HG03460 (cell line): ENCODE measurements at regions not wholly inside any gene's neighbourhood (a gene's known extent, or its start where the extent isn't known, plus 50 kb on each side); places are given as distances from the start of the nearest gene placed in this dataset.
"Not testable (repeated sequence)": the region's sequence is repeated elsewhere in the genome, so short reads cannot be mapped to it uniquely, and the experiment has no call there.

Experiments
- ATAC-seq: cut with Tn5 transposase; IDR thresholded peaks from one replicate; pipeline ENCODE4 v1.9.1; 2021; ENCODE audit not compliant: unreplicated experiment

GRCh38 chr4:167908816-167909215 is 183.5 kb upstream of the ANXA10 start:
- no peak for ATAC-seq

DNA sequence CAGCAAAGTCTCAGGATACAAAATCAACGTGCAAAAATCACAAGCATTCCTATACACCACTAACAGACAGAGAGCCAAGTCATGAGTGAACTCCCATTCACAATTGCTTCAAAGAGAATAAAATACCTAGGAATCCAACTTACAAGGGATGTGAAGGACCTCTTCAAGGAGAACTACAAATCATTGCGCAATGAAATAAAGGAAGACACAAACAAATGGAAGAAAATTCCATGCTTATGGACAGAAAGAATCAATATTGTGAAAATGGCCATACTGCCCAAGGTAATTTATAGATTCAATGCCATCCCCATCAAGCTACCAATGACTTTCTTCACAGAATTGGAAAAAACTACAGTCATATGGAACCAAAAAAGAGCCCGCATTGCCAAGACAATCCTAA is 179.8 kb upstream of the ANXA10 start:
- ATAC-seq: not testable (repeated sequence)

DNA sequence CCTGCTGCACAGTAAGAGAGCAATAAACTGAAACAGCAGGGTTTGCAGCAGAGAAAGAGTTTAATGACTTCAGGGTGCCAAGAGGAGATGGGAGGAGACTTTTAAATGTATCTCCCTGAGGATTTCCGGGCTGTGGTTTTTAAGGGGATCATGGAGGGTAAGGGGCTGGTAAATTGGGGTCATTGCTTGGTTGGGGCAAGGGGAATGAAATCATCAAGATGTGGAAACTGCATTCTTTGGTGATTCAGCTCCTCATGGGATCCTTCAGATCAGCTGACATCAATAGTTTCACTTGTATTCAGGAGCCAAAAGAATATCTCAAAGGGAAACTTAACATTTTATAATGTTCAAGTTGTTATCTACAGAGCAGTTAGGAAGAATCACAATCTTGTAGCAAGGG is 174.3 kb upstream of the ANXA10 start:
- ATAC-seq: no peak

DNA sequence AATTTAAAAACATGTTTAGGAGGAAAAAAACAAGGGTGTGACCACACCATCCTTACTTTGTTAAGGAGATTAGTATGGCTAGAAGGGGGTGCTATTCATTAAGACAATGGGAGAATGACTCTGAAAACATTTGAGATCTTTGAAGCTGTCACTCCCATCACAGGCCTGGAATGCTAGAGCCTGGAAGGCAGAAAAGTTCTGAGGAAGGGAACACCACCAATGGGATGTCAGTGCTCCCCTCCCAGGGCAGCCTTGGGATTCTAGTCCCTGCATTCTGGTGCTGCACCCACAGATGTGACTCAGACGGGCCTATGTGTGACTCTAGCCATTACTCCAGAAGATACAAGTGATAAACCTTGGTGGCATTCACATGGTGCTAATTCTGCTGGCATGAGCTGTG is 162.2 kb upstream of the ANXA10 start:
- no peak for ATAC-seq

GRCh38 chr4:167934216-167934615 is 158.1 kb upstream of the ANXA10 start:
- no peak for ATAC-seq

DNA sequence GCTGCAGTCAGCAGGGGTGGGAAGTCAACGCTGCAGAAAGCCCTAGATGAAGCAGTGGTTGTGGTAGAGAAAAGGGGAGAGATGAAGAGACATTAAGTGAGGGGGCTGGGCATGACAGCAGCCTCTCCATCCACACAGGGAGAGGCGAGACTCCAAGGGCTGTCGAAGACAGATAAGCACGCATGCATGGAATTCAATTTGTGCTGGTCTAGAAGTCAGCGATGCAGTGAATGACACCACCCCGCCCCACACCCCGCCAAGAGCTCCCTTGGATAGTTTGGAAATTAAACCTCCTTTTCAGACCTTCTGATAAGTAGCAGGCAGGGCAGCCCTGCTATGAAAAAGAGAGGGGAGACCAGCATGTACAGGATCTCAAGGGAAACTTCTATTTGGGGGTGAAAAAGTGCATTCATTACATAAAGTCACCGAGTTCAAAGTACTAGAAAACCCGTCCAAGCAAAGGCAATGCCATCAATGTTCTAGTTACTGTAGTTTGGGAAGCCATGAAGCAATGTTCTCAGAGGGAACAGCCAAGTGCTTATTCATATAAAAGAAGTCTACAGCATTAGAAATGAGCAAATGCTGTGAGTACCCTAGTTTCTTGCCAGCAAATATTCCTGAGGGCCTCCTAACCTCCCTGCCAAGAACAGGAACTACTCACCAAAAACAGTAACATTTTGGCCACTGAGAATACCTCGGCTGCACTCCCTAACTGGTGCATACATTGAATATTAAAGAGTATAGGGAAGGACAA is 152.3 kb upstream of the ANXA10 start:
- ATAC-seq: no peak

DNA sequence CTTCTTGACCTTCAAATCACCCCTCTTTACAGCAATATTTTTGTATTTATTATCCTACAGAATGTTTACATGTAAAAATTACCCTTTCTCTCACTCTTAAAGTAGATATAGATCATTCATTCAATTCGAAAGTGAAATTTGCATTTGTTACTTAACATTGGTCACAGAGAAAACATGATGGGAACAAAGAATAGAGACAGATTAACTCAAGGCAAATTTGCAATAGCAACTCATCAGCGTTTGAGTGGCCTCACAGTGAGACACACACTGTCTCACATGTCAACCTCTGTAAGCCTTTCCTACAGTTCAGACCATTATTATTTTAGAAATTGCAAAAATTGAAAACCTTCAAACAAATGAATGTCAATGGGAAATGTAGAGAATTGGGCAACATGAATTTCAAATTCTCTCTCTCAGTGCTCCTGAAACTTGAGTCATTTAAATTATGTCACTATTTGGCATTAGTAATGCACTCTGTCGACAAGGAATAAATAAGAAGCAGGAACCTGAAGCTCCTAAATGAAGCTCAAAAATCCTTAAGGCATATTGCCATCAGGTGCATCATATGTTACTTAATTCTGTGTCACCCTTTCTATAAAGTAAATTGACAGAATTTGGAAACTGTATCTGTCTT is 148.3 kb upstream of the ANXA10 start:
- ATAC-seq: no peak

GRCh38 chr4:167944721-167945120 is 147.6 kb upstream of the ANXA10 start:
- ATAC-seq: no peak

GRCh38 chr4:167955006-167955405 is 137.3 kb upstream of the ANXA10 start:
- no peak for ATAC-seq

DNA sequence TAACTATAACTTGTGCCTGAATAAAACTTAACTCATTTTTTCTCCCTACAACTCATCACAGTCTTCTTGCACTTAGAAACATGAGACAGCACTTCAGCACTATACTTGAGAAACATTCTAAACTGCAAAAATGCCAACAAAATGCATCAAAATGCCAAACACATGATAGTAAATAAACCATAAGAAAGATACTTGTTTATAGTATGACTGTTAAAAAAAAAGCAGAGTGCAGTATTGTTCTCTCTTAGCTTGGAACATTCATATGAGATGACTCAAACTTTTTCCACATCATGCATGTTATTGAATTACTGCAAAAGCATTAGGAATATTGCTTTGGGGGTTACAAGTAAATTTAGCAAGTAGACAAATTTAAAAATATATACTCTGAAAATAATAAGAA is 135.7 kb upstream of the ANXA10 start:
- ATAC-seq: no peak

GRCh38 chr4:167964766-167965373 is 127.5 kb upstream of the ANXA10 start:
- ATAC-seq: no peak

- no peak for ATAC-seq
These were observed 126.2 kb upstream of the ANXA10 start for GRCh38 chr4:167966143-167966542.

DNA sequence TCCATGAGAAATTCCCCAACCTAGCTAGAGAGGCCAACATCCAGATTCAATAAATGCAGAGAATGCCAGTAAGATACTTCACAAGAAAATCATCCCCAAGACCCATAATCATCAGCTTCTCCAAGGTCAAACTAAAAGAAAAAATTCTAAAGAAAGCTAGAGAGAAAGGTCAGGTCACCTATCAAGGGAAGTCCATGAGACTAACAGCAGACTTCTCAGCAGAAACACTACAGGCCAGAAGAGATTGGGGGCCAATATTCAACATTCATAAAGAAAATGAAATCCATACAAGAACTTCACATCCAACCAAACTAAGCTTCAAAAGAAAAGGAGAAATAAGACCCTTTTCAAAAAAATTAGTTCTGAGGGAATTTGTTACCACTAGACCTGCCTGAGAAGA is 118.8 kb upstream of the ANXA10 start:
- ATAC-seq: no peak

- no peak for ATAC-seq
These were observed 106.8 kb upstream of the ANXA10 start for GRCh38 chr4:167985565-167985964.

DNA sequence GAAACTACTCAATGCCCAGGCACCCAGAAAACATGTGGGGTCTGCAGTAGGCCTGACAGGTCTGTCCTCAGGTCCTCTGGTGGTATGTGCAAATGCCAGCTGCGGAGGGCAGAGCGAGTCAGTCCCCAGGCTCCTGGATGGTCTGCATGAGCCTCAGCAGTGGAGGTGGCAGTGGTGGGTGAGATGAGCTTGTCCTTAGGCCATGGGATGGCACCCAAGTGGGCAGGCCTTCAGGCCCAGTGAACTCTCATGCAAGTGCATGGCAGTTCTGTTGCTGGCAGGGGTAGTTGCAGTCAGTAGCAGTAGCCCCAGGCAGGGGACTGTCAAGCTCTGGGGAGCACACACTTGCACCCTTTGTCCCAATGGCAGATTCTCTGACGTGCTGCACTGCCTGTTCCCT is 106.3 kb upstream of the ANXA10 start:
- ATAC-seq: no peak

GRCh38 chr4:167987285-167987684 is 105.1 kb upstream of the ANXA10 start:
- no peak for ATAC-seq

GRCh38 chr4:167989815-167990214 is 102.5 kb upstream of the ANXA10 start:
- no peak for ATAC-seq

- ATAC-seq: not testable (repeated sequence)
These were observed 84.2 kb upstream of the ANXA10 start for GRCh38 chr4:168008112-168008511.

DNA sequence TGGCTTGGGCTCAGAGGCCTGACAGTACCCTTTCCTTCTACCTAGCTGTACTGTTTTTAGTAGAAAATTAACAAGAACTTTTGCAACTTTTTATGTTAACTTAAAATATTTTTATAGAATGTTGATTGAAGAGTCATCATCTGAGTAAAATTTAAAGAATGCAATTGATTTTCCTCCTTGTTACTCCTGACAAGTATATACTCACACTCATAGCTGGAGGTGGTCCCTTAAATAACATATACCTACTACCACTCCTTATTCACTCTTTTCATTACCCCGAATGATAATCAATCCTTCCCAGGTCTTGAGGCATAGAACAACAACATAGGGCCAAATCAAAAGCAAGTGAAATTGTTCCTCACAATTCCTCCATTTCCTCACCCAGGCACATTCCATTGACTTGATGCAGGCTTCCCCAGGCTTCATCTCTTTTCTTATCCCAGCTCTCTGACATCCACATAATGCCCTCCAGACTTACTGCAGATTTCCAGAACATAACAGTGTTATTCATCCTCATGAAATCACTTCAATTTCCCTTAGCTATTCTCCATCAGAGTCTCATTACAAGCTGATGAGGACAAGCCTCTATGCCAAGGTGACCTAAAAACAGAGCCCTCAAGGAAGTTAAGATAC is 73.2 kb upstream of the ANXA10 start:
- ATAC-seq: no peak

DNA sequence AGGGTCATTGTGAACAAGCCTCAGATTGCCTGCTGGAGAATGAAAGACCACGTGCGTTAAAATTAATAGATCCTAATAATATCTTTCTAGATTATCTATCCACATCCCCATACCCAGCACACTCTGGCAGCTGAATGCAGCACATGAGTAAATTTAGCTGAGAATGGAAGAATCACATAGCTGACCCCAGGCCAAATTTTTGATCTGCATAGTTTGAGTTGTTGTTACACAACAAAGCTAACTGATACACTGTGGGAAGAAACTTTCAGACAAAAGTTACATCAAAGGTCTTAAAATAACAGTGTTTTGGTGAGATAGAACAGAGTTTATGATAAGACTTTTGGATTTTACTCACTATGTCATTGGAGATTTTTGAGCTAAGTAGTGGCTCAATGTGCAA is 72.4 kb upstream of the ANXA10 start:
- no peak for ATAC-seq

DNA sequence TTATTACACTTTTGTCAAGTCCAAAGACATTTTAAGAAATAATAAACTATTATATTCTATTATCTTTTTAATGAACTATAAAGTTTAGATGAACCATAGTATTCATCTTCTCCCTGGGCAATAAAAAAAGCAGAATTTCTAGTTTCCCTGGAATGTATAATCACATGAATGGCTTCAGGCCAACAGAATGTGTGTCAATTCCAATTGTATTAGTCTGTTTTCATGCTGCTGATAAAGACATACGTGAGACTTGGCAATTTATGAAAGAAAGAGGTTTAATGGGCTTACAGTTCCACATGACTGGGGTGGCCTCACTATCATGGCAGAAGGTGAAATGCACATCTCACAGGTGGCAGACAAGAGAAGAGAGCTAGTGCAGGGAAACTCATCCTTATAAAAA is 70.7 kb upstream of the ANXA10 start:
- ATAC-seq: no peak

- no peak for ATAC-seq
These were observed 63.8 kb upstream of the ANXA10 start for GRCh38 chr4:168028568-168028967.
